PFSK-1 (cell line): ENCODE measurements at regions not wholly inside any gene's neighbourhood (a gene's known extent, or its start where the extent isn't known, plus 50 kb on each side); places are given as distances from the start of the nearest gene placed in this dataset.

Experiments
- FOXP2 ChIP-seq: optimal IDR thresholded peaks from 2 replicates; pipeline ENCODE3; 2011; ENCODE audit warnings: borderline replicate concordance, control low read depth, inconsistent platforms; ENCODE audit not compliant: insufficient read depth; ENCODE audit errors: extremely low read length, extremely low read depth
- POLR2AphosphoS5 ChIP-seq: IDR thresholded peaks from 2 replicates; pipeline ENCODE4 v1.6.1; 2012; ENCODE audit warnings: low read depth, mild to moderate bottlenecking, control low read depth, low read length, moderate library complexity
- REST ChIP-seq, 2 experiments: IDR thresholded peaks; 2 replicates each; pipeline versions ENCODE4 v1.6.1 to v1.8.0; 2011 to 2012; ENCODE audit warnings: low read depth in 2 of 2, low read length in 2 of 2, control low read depth in 1 of 2, inconsistent platforms in 1 of 2, mild to moderate bottlenecking in 1 of 2, moderate library complexity in 1 of 2; ENCODE audit not compliant: insufficient read depth in 1 of 2
- SIN3A ChIP-seq: IDR thresholded peaks from 2 replicates; pipeline ENCODE4 v1.6.1; 2012; ENCODE audit warnings: mild to moderate bottlenecking, low read length, moderate library complexity, borderline replicate concordance; ENCODE audit not compliant: insufficient read depth
- TAF1 ChIP-seq: IDR thresholded peaks from 2 replicates; pipeline ENCODE4 v1.6.1; 2012; ENCODE audit warnings: low read length, control low read depth, borderline replicate concordance; ENCODE audit not compliant: insufficient read depth

- TF ChIP-seq REST (IDR thresholded peaks at IDR 0.05; ENCODE audit: insufficient read depth in 1 of 2, low read depth in 2 of 2, low read length in 2 of 2), result no peak
- TF ChIP-seq SIN3A, result no peak
- TF ChIP-seq FOXP2, result no peak
- TF ChIP-seq TAF1, result no peak
- TF ChIP-seq POLR2AphosphoS5, result no peak
These were observed 1048.8 kb upstream of the ACO1 start for GRCh38 chr9:31335529-31336234.

- TF ChIP-seq TAF1 (no peak), REST (IDR thresholded peaks at IDR 0.05; ENCODE audit: insufficient read depth in 1 of 2, low read depth in 2 of 2, low read length in 2 of 2) (no peak), POLR2AphosphoS5 (no peak), FOXP2 (no peak), SIN3A (no peak)
These were observed 1048.1 kb upstream of the ACO1 start for GRCh38 chr9:31336386-31336785.

GRCh38 chr9:31336841-31337240 lies 1047.6 kb upstream of the ACO1 start:
- TF ChIP-seq REST (IDR thresholded peaks at IDR 0.05; ENCODE audit: insufficient read depth in 1 of 2, low read depth in 2 of 2, low read length in 2 of 2), result no peak

- TF ChIP-seq SIN3A, result no peak
- no peak for TF ChIP-seq FOXP2
- TF ChIP-seq POLR2AphosphoS5, result no peak
- TF ChIP-seq TAF1, result no peak
- no peak for TF ChIP-seq REST (IDR thresholded peaks at IDR 0.05; ENCODE audit: insufficient read depth in 1 of 2, low read depth in 2 of 2, low read length in 2 of 2)
These were observed 1037.3 kb upstream of the ACO1 start for GRCh38 chr9:31347082-31347617.
